LNCAP (cell line): ENCODE measurements at regions not wholly inside any gene's neighbourhood (a gene's known extent, or its start where the extent isn't known, plus 50 kb on each side); places are given as distances from the start of the nearest gene placed in this dataset.

Source experiments
- TF ChIP-seq, protein P1 (sequence below): fragments of 450-650 bp; IDR thresholded peaks from 2 replicates; pipeline ENCODE4 v1.5.1; 2017; ENCODE audit warnings: mild to moderate bottlenecking

DNA sequence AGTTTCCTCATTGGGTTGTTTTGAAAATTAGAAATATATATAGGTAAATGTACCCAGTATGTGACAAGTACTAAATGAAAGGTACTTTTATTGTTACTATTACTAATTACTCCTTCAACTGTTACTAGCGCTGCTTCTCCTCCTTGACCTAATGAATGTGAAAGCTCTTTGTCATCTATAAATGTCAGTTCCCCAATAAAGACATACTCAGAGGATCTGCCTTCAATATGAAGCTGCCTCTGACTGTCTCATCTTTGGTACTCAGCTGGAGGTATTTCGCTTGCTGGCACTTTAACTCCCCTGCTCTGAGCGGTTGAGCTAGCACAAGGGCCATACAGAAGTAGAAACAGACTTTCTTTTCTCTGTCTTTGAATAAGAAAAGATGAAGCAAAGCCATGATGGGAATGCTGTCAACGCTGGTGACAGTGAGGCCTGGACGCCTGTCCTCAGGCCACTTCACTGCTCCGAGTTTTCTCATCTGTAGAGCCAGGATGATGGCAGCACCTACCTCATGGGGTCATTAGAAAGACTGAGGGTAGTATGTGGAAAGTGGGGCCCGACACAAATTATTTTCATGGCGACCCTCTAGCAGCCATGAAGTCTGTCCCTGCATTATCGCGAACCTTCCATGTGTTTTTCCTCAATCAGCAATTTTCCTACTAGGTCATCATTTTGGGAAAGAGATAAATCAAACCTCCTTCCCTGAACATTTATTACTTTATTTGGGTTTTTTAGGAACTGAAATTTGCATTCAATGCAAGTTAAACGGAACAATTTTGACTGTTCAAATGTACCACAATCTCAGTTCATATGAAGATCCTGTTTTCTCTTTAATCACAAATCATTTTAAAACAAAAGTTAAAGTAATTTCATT is 55.9 kb upstream of the SNX9 start:
- TF ChIP-seq, protein P1, sequence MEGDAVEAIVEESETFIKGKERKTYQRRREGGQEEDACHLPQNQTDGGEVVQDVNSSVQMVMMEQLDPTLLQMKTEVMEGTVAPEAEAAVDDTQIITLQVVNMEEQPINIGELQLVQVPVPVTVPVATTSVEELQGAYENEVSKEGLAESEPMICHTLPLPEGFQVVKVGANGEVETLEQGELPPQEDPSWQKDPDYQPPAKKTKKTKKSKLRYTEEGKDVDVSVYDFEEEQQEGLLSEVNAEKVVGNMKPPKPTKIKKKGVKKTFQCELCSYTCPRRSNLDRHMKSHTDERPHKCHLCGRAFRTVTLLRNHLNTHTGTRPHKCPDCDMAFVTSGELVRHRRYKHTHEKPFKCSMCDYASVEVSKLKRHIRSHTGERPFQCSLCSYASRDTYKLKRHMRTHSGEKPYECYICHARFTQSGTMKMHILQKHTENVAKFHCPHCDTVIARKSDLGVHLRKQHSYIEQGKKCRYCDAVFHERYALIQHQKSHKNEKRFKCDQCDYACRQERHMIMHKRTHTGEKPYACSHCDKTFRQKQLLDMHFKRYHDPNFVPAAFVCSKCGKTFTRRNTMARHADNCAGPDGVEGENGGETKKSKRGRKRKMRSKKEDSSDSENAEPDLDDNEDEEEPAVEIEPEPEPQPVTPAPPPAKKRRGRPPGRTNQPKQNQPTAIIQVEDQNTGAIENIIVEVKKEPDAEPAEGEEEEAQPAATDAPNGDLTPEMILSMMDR, result no peak

DNA sequence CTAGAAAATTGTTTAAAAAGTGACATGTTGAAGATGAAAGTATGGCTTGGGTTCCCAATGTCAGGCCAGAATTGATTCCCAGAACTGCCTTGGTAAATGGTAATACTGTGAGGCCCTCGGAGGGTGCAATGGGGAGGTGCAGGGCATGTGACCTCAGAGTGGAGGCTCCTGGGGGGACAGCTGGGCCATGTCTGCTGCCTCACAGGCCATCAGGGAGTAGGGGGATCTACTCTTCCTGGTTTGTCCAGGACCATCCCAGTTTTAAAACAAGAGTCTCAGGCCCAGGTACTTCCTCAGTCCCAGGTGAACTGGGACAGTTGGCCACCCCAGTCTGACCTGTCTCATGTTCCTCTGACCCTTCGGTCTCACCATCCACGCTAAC is 55.3 kb upstream of the SNX9 start:
- TF ChIP-seq, protein P1, result no peak

DNA sequence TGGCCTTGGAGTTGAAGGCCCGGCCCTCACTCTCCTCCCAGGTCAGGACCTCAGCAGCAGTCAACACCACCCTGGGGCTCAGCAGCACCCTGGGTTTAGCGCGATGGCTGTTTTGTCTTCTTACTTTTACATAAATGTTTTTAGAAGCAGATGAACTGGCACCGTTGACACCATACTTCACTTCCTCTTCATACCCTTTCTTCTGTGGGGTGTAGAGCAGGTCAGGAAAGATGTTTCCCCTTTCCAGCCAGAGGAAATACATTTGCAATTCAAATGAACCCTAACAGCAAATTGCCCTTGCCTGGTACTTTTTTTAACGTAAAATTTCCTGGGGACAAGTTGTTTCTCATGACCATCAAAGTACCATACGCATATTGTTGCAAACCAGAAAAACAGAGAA is 54.7 kb upstream of the SNX9 start:
- TF ChIP-seq, protein P1, result no peak

DNA sequence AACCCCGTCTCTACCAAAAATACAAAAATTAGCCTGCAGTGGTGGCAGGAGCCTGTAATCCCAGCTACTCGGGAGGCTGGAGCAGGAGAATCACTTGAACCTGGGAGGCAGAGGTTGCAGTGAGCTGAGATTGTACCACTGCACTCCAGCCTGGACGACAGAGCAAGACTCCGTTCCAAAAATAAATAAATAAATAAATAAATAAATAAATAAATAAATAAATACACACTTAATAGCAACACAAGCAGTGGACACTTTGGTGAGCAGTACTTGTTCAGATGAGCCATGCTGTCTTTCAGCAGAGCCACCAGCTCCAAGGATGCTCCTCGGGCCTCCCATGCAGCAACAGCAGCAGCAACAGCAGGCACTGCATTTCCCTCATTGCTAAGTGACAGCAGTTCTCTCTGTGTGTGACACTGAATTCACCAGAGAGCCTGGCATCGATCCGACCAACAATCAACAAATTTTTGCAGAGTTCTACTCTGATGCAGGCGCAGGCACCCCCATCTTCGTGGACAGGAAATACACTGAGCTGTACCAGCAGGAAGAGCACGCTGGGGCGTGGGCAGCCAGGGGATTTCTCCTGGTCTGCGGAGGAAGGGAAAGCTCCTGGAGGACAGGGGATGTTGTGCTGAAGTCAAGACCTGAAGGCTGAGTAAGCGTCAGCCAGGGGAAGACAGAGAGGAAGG is 54.0 kb upstream of the SNX9 start:
- TF ChIP-seq, protein P1, result no peak

DNA sequence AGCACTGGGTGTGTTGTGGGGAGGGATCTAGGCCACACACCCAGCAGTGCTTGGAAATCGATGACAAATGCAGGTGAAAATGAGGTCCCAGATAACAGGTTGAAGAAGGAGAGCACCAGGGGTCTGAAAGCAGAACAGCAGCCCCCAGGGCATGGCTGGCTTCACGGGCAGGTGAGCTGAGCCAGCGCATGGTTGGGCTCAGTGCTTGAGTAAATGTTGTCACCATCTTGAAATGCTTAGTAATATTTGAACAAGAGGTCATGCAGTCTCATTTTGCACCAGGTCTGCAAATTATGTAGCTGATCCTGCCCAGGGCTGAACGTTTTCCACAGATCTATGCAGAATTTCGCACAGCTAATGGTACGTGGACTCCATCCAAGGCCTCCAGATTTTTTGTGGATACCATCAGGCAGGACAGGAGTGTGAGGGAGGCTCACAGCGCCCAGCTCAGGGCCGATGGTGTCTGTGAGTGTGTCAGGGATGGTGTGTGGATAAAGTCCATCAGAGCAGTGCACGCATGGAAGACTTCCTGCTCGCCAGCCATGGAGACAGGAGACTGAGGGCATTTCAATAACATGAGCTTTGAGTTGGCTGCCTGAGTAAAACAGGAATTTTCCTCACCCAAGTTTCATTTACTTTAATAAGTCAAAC is 53.1 kb upstream of the SNX9 start:
- TF ChIP-seq, protein P1, result no peak

DNA sequence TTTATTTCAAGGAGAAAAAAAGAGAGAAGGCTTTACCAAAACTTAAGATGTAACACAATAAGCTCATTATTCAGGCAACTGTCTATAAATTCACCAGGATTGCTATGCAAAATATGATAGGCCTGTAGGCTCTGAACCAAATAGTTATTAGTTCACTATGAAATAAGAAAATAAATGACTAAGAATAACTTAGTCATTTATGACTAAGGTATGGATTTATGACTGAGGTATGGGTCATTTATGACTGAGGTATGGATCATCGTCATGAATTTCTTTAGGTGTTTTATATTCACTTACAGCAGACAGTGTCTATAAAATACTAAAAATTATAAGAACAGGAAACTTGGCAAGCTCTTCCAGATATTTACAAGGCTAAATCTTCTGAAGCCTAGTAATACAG is 52.1 kb upstream of the SNX9 start:
- TF ChIP-seq, protein P1, result no peak

DNA sequence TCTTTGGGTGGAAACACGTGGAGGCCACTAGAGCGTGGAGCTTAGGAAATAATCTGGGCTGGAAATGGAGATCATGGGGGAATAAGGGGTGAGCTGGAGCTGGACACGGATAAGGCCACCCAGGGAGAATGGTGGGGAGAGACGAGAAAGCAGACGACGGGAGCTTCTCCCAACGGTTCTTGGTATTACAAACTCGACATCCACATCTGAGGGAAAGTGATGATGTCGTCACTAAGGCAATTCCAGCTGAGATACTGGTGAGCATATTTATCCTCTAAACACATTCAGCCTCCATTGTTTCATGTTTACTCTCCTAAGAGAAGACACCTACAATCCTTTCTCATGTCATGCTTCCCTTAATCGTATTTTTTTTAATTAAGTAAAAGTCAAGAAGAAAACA is 50.2 kb upstream of the SNX9 start:
- TF ChIP-seq, protein P1, result no peak
